ENCODE measurements at regions not wholly inside any gene's neighbourhood (a gene's known extent, or its start where the extent isn't known, plus 50 kb on each side); places are given as distances from the start of the nearest gene placed in this dataset.

DNA sequence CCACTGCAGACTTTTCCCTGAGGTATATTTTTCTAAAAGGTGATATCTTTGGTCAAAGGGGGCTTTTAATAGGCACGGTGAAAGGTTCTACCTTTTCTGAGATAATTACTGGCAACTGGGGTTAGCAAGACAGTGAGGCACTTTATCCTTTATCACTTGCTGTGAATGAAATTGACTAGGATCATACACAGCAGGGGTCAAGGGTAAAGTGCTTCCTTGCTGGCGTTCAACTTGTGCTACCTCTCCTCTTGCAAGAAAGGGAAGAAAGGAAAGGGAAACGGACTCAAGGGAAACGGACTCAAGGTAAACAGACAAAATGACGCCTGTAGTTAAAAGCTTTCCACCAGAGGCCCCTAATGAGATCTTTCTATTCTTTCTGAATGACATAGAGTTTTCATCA lies 78.6 kb upstream of the RAPGEF2 start:
- TF ChIP-seq, protein P1, sequence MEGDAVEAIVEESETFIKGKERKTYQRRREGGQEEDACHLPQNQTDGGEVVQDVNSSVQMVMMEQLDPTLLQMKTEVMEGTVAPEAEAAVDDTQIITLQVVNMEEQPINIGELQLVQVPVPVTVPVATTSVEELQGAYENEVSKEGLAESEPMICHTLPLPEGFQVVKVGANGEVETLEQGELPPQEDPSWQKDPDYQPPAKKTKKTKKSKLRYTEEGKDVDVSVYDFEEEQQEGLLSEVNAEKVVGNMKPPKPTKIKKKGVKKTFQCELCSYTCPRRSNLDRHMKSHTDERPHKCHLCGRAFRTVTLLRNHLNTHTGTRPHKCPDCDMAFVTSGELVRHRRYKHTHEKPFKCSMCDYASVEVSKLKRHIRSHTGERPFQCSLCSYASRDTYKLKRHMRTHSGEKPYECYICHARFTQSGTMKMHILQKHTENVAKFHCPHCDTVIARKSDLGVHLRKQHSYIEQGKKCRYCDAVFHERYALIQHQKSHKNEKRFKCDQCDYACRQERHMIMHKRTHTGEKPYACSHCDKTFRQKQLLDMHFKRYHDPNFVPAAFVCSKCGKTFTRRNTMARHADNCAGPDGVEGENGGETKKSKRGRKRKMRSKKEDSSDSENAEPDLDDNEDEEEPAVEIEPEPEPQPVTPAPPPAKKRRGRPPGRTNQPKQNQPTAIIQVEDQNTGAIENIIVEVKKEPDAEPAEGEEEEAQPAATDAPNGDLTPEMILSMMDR (conservative IDR thresholded peaks at IDR 0.05; ENCODE audit: low read depth, low read length): no peak
- TF ChIP-seq EZH2phosphoT487 (IDR thresholded peaks at IDR 0.05; ENCODE audit: borderline replicate concordance, low read length): no peak

Measured in PC-3 (cell line).